Activated T-cell treated with anti-CD3 and anti-CD28 coated beads, Interleukin-2, amount 50 U/mL, for 24 hours (primary cell): ENCODE measurements at regions not wholly inside any gene's neighbourhood (a gene's known extent, or its start where the extent isn't known, plus 50 kb on each side); places are given as distances from the start of the nearest gene placed in this dataset.

ENCODE experiments used
- DNase-seq: peaks from one replicate; pipeline ENCODE4 v3.0.0-alpha.2; 2020
- H3K27ac Mint-ChIP-seq: 2 replicates; pipeline ENCODE4 v1.8.0; 2020; ENCODE audit warnings: mild to moderate bottlenecking, mixed read lengths
- H3K27me3 Mint-ChIP-seq: 2 replicates; pipeline ENCODE4 v1.8.0; 2020; ENCODE audit warnings: mixed read lengths
- H3K36me3 Mint-ChIP-seq: 2 replicates; pipeline ENCODE4 v1.8.0; 2020; ENCODE audit warnings: low read depth, mixed read lengths
- H3K4me1 Mint-ChIP-seq: 2 replicates; pipeline ENCODE4 v1.8.0; 2020; ENCODE audit warnings: low read depth, mixed read lengths
- H3K4me3 Mint-ChIP-seq: 2 replicates; pipeline ENCODE4 v1.8.0; 2020; ENCODE audit warnings: mild to moderate bottlenecking, moderate library complexity, mixed read lengths
- H3K9me3 Mint-ChIP-seq: 2 replicates; pipeline ENCODE4 v1.8.0; 2020; ENCODE audit warnings: mixed read lengths

- Mint-ChIP-seq H3K9me3 (no peaks in the 10 kb centered on the region), H3K36me3 (no peaks in the 10 kb centered on the region), H3K4me1 (no peaks in the 10 kb centered on the region), H3K27ac (no peak overlapping the region), H3K27me3 (peaks cover 3% of the 10 kb centered on the region), H3K4me3 (no peak overlapping the region)
- DNase-seq = no peak
Observed at GRCh38 chr2:136530146-136530545, 235.2 kb upstream of the THSD7B start.

DNA sequence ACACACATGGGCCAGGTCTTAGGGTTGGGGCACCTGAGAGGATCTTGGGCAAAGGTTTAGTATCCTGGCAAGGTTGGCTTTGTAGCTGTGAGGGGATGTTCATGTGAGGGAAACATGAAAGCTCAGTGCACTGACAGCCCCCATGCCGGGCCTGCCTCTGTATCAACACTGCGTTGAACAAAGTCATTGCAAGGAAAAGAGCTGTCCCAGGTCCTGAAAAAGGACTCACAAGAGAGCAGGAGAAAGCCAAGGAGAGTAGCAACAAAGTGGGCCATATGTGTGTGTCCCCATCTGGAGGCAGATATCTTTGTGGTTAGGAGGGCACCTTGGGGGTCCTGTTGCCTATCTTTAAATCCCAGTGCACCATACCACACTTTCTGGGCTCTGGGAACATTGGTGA, 237.8 kb upstream of the THSD7B start:
- Mint-ChIP-seq H3K27ac (no peak overlapping the region), H3K9me3 (no peaks in the 10 kb centered on the region), H3K4me3 (no peak overlapping the region), H3K4me1 (no peaks in the 10 kb centered on the region), H3K36me3 (no peaks in the 10 kb centered on the region), H3K27me3 (peaks cover 3% of the 10 kb centered on the region)
- no peak for DNase-seq

GRCh38 chr2:136522724-136523123, 242.6 kb upstream of the THSD7B start:
- no peaks in the 10 kb centered on the region for H3K36me3 Mint-ChIP-seq
- DNase-seq = no peak
- no peak overlapping the region for H3K4me3 Mint-ChIP-seq
- no peaks in the 10 kb centered on the region for H3K9me3 Mint-ChIP-seq
- no peak overlapping the region for H3K27ac Mint-ChIP-seq
- H3K27me3 Mint-ChIP-seq = peaks cover 7% of the 10 kb centered on the region
- no peaks in the 10 kb centered on the region for H3K4me1 Mint-ChIP-seq

- Mint-ChIP-seq H3K4me3 (no peak overlapping the region), H3K36me3 (no peaks in the 10 kb centered on the region), H3K27me3 (peaks cover 27% of the 10 kb centered on the region), H3K9me3 (no peaks in the 10 kb centered on the region), H3K27ac (no peak overlapping the region), H3K4me1 (no peaks in the 10 kb centered on the region)
- DNase-seq = no peak
Observed at GRCh38 chr2:136517716-136518115, 247.6 kb upstream of the THSD7B start.

DNA sequence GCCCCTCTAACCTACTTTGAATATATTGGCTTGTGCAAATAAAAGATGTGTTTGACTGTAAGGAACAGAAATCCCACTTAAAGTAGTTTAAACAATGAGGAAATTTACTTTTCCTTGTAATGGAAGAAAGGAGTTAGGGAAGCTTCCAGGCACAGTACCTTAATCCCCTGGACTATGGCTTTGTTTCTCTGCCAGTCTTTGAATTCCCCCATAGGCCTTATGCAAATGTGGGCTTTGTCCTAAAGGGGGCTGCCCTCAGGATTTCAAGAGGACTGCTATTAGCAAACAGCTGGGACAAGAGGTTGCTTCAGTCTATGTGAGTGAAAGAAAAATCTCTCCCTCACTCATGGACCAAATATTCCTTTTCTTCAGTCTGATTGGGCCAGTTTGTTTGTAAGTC, 255.1 kb upstream of the THSD7B start:
- Mint-ChIP-seq H3K4me3 (no peak overlapping the region), H3K27ac (no peak overlapping the region), H3K36me3 (no peaks in the 10 kb centered on the region)

DNA sequence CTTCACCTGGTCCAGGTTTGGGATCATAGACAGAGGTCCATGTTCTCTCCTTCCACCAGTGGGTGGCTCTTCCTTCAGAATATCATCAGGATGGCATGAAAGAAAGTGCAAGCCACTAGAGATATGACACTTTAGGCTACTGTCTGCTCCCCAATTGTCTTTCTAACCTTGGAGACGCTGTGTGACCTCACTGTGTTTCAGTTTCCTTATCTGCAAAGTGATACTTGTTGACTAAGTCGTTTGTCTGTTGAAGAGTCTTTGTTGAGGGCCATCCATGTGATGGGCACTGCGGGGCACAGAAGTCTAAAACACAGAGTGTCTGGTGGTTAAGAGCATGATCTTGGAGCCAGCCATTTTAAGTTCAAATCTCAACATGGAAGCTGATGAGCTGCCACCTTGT, 259.9 kb upstream of the THSD7B start:
- DNase-seq = no peak
- Mint-ChIP-seq H3K36me3 (no peaks in the 10 kb centered on the region), H3K9me3 (no peaks in the 10 kb centered on the region), H3K4me1 (no peaks in the 10 kb centered on the region), H3K4me3 (no peak overlapping the region), H3K27me3 (peaks cover 4% of the 10 kb centered on the region), H3K27ac (no peak overlapping the region)

More for the DNA sequence above, 255.1 kb upstream of the THSD7B start:
- no peaks in the 10 kb centered on the region for H3K9me3 Mint-ChIP-seq
- peaks cover 17% of the 10 kb centered on the region for H3K27me3 Mint-ChIP-seq
- DNase-seq = no peak
- no peaks in the 10 kb centered on the region for H3K4me1 Mint-ChIP-seq

GRCh38 chr2:136502660-136503059, 262.7 kb upstream of the THSD7B start:
- no peaks in the 10 kb centered on the region for H3K9me3 Mint-ChIP-seq
- no peak overlapping the region for H3K4me3 Mint-ChIP-seq
- no peaks in the 10 kb centered on the region for H3K27me3 Mint-ChIP-seq
- H3K36me3 Mint-ChIP-seq = no peaks in the 10 kb centered on the region
- H3K27ac Mint-ChIP-seq = no peak overlapping the region
- DNase-seq = no peak
- no peaks in the 10 kb centered on the region for H3K4me1 Mint-ChIP-seq

DNA sequence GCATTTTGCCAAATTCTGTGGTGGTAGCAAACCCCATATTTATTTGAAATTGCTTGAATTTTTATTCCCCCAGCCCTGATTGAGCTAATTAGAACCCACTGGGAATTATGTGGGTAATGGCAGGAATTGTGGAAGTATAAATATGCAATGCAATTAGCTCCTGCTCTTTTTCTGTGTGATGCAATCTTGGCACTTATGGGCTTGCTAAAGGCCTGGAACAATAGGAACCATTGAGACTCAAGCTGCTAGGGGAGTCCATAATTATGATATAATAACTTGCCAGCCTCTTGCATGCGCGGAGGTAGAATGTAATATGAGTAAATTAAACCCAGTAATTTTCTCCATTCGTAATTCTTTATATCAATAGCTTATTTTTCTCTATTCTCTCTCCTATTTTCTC, 267.6 kb upstream of the THSD7B start:
- no peak for DNase-seq
- no peak overlapping the region for H3K27ac Mint-ChIP-seq
- no peaks in the 10 kb centered on the region for H3K27me3 Mint-ChIP-seq
- H3K4me3 Mint-ChIP-seq = no peak overlapping the region
- no peaks in the 10 kb centered on the region for H3K4me1 Mint-ChIP-seq
- no peaks in the 10 kb centered on the region for H3K9me3 Mint-ChIP-seq
- H3K36me3 Mint-ChIP-seq = no peaks in the 10 kb centered on the region

- Mint-ChIP-seq H3K36me3 (no peaks in the 10 kb centered on the region), H3K27me3 (no peaks in the 10 kb centered on the region), H3K27ac (no peak overlapping the region), H3K9me3 (no peaks in the 10 kb centered on the region), H3K4me1 (no peaks in the 10 kb centered on the region), H3K4me3 (no peak overlapping the region)
- DNase-seq = no peak
Observed at GRCh38 chr2:136496966-136497365, 268.4 kb upstream of the THSD7B start.

GRCh38 chr2:136495636-136496035, 269.7 kb upstream of the THSD7B start:
- DNase-seq = no peak
- Mint-ChIP-seq H3K4me1 (no peaks in the 10 kb centered on the region), H3K27ac (no peak overlapping the region), H3K36me3 (no peaks in the 10 kb centered on the region), H3K9me3 (no peaks in the 10 kb centered on the region), H3K27me3 (peaks cover 6% of the 10 kb centered on the region), H3K4me3 (no peak overlapping the region)

- no peaks in the 10 kb centered on the region for H3K36me3 Mint-ChIP-seq
- DNase-seq = no peak
- H3K4me1 Mint-ChIP-seq = no peaks in the 10 kb centered on the region
- H3K9me3 Mint-ChIP-seq = no peaks in the 10 kb centered on the region
- no peak overlapping the region for H3K4me3 Mint-ChIP-seq
- peaks cover 6% of the 10 kb centered on the region for H3K27me3 Mint-ChIP-seq
- H3K27ac Mint-ChIP-seq = no peak overlapping the region
Observed at GRCh38 chr2:136492901-136493300, 272.4 kb upstream of the THSD7B start.

GRCh38 chr2:136490100-136490499, 275.2 kb upstream of the THSD7B start:
- no peak overlapping the region for H3K4me3 Mint-ChIP-seq
- no peak overlapping the region for H3K27ac Mint-ChIP-seq
- H3K36me3 Mint-ChIP-seq = no peaks in the 10 kb centered on the region
- peaks cover 6% of the 10 kb centered on the region for H3K27me3 Mint-ChIP-seq
- DNase-seq = no peak
- H3K4me1 Mint-ChIP-seq = no peaks in the 10 kb centered on the region
- no peaks in the 10 kb centered on the region for H3K9me3 Mint-ChIP-seq

- Mint-ChIP-seq H3K4me3 (no peak overlapping the region), H3K27me3 (peaks cover 11% of the 10 kb centered on the region), H3K27ac (no peak overlapping the region), H3K4me1 (no peaks in the 10 kb centered on the region), H3K36me3 (no peaks in the 10 kb centered on the region), H3K9me3 (no peaks in the 10 kb centered on the region)
- DNase-seq = no peak
Observed at GRCh38 chr2:136487421-136487820, 277.9 kb upstream of the THSD7B start.

DNA sequence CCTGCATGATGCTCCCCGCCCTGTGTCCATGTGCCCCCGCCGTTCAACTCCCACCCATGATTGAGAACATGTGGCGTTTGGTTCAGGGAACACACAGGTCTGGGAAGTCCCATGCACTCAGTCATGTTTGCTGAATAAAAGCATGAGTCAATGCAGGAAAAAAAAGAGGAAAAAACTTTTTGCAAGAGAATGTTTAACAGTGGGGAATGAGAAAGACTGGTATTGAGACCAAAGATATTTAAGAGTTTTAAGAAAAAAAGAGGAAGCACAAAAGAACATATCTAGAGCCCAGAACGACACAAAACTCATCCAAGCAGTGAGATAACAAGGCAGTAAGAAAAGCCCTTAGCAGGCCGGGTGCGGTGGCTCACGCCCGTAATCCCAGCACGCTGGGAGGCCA, 279.2 kb upstream of the THSD7B start:
- H3K36me3 Mint-ChIP-seq = no peaks in the 10 kb centered on the region
- H3K4me3 Mint-ChIP-seq = no peak overlapping the region
- no peak overlapping the region for H3K27ac Mint-ChIP-seq
- H3K4me1 Mint-ChIP-seq = no peaks in the 10 kb centered on the region
- DNase-seq = no peak
- peaks cover 8% of the 10 kb centered on the region for H3K27me3 Mint-ChIP-seq
- H3K9me3 Mint-ChIP-seq = no peaks in the 10 kb centered on the region

GRCh38 chr2:136482966-136483365, 282.4 kb upstream of the THSD7B start:
- no peak for DNase-seq
- Mint-ChIP-seq H3K4me1 (no peaks in the 10 kb centered on the region), H3K27me3 (peaks cover 5% of the 10 kb centered on the region), H3K36me3 (no peaks in the 10 kb centered on the region), H3K4me3 (no peak overlapping the region), H3K9me3 (peaks cover 13% of the 10 kb centered on the region), H3K27ac (no peak overlapping the region)

DNA sequence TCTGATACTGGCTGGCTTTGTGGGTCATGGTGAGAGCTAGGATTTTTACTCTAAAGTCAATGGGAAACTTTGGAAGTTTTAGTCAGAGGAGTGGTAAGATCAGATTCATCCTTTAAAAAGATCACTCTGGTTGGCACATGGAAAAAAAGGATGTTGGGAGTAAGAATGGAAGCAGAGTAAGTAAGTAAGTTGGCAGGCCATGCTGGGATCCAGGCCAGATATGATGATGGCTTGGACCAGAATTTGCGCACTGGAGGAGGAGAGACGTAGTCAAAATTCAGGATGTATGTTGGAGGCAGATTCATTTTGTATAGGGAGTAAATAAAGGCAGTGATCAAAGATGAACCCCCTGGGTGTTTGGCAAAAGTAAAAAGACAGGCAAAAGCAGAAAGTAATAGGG, 283.3 kb upstream of the THSD7B start:
- Mint-ChIP-seq H3K4me1 (no peaks in the 10 kb centered on the region), H3K9me3 (peaks cover 18% of the 10 kb centered on the region), H3K27ac (no peak overlapping the region), H3K4me3 (no peak overlapping the region), H3K36me3 (no peaks in the 10 kb centered on the region), H3K27me3 (peaks cover 5% of the 10 kb centered on the region)
- no peak for DNase-seq
